ENCODE measurements at regions not wholly inside any gene's neighbourhood (a gene's known extent, or its start where the extent isn't known, plus 50 kb on each side); places are given as distances from the start of the nearest gene placed in this dataset.

DNA sequence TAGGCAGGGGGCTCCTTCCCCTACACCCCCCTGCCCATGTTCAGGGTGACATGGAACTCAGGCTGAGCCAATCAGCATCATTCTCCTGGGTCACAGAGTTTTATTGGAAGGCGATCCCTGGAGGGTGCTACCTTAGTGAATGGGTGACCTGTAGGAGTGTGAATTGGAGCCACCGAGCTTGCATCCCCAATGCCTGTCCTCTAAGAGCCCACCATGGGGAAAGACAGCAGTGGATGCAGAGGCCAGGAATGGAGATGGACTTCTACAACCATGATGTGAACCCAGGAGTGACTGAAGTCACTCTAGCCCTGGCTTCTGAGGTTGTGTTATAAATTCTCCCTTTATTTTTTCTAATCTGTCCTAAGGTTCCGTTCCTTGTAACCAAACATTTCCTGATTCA lies 89.4 kb downstream of the CCDC71L start:
- TF ChIP-seq EGR1 (IDR thresholded peaks at IDR 0.05) (no peak), FOXM1 (IDR thresholded peaks at IDR 0.05; ENCODE audit: borderline replicate concordance, low read depth) (no peak)

DNA sequence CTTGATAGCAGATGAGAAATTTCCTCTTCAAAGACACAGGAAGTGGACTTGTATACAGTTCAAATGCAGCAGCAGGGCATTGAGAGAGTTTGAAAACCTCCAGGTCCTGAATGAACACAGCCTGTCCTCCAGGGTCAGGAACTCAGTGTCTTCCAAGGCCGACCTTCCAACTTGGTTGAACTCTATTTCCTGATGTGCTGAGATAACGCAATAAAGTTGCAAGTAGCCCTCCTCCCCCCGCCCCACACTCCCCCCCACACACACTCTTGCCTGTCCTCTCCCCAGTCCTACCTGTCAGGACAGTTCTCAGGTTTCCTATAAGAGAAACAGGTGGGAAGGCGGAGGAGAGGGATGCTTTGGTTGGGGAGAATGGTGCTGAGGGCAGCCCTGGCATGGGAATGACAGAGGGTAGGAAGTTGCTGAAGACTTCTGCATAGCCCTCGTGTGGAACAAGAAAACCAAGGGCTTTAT lies 90.0 kb downstream of the CCDC71L start:
- no peak for TF ChIP-seq FOXM1 (IDR thresholded peaks at IDR 0.05; ENCODE audit: borderline replicate concordance, low read depth)
- no peak for TF ChIP-seq EP300 (IDR thresholded peaks at IDR 0.05; ENCODE audit: borderline replicate concordance)
- TF ChIP-seq, protein P1, sequence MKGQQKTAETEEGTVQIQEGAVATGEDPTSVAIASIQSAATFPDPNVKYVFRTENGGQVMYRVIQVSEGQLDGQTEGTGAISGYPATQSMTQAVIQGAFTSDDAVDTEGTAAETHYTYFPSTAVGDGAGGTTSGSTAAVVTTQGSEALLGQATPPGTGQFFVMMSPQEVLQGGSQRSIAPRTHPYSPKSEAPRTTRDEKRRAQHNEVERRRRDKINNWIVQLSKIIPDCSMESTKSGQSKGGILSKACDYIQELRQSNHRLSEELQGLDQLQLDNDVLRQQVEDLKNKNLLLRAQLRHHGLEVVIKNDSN (IDR thresholded peaks at IDR 0.05), result no peak
- TF ChIP-seq CREB1 (IDR thresholded peaks at IDR 0.05; ENCODE audit: low read depth), result no peak
- TF ChIP-seq TAF1 (IDR thresholded peaks at IDR 0.05; ENCODE audit: low read depth), result no peak
- TF ChIP-seq, protein P2, sequence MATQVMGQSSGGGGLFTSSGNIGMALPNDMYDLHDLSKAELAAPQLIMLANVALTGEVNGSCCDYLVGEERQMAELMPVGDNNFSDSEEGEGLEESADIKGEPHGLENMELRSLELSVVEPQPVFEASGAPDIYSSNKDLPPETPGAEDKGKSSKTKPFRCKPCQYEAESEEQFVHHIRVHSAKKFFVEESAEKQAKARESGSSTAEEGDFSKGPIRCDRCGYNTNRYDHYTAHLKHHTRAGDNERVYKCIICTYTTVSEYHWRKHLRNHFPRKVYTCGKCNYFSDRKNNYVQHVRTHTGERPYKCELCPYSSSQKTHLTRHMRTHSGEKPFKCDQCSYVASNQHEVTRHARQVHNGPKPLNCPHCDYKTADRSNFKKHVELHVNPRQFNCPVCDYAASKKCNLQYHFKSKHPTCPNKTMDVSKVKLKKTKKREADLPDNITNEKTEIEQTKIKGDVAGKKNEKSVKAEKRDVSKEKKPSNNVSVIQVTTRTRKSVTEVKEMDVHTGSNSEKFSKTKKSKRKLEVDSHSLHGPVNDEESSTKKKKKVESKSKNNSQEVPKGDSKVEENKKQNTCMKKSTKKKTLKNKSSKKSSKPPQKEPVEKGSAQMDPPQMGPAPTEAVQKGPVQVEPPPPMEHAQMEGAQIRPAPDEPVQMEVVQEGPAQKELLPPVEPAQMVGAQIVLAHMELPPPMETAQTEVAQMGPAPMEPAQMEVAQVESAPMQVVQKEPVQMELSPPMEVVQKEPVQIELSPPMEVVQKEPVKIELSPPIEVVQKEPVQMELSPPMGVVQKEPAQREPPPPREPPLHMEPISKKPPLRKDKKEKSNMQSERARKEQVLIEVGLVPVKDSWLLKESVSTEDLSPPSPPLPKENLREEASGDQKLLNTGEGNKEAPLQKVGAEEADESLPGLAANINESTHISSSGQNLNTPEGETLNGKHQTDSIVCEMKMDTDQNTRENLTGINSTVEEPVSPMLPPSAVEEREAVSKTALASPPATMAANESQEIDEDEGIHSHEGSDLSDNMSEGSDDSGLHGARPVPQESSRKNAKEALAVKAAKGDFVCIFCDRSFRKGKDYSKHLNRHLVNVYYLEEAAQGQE (IDR thresholded peaks at IDR 0.05; ENCODE audit: low read depth), result no peak
- no peak for TF ChIP-seq TEAD4 (IDR thresholded peaks at IDR 0.05)
- no peak for TF ChIP-seq YY1 (IDR thresholded peaks at IDR 0.05; ENCODE audit: low read depth)
- no peak for TF ChIP-seq NFIC (IDR thresholded peaks at IDR 0.05)
- TF ChIP-seq RAD21 (IDR thresholded peaks at IDR 0.05; ENCODE audit: low read depth), result no peak
- TF ChIP-seq TCF12 (IDR thresholded peaks at IDR 0.05; ENCODE audit: low read depth), result no peak
- TF ChIP-seq ZBTB7A (IDR thresholded peaks at IDR 0.05; ENCODE audit: low read depth), result no peak
- no peak for TF ChIP-seq MAX (IDR thresholded peaks at IDR 0.05)
- TF ChIP-seq EGR1 (IDR thresholded peaks at IDR 0.05), result no peak
- no peak for TF ChIP-seq CEBPB (IDR thresholded peaks at IDR 0.05)

- TF ChIP-seq, protein P2 (IDR thresholded peaks at IDR 0.05; ENCODE audit: low read depth), result no peak
- no peak for TF ChIP-seq CEBPB (IDR thresholded peaks at IDR 0.05)
- TF ChIP-seq TCF12 (IDR thresholded peaks at IDR 0.05; ENCODE audit: low read depth), result no peak
- TF ChIP-seq TEAD4 (IDR thresholded peaks at IDR 0.05), result no peak
- TF ChIP-seq EGR1 (IDR thresholded peaks at IDR 0.05), result no peak
- no peak for TF ChIP-seq RAD21 (IDR thresholded peaks at IDR 0.05; ENCODE audit: low read depth)
- TF ChIP-seq, protein P1 (IDR thresholded peaks at IDR 0.05), result no peak
- no peak for TF ChIP-seq MAX (IDR thresholded peaks at IDR 0.05)
- no peak for TF ChIP-seq EP300 (IDR thresholded peaks at IDR 0.05; ENCODE audit: borderline replicate concordance)
- no peak for TF ChIP-seq ZBTB7A (IDR thresholded peaks at IDR 0.05; ENCODE audit: low read depth)
- no peak for TF ChIP-seq FOXM1 (IDR thresholded peaks at IDR 0.05; ENCODE audit: borderline replicate concordance, low read depth)
- no peak for TF ChIP-seq NFIC (IDR thresholded peaks at IDR 0.05)
- TF ChIP-seq TAF1 (IDR thresholded peaks at IDR 0.05; ENCODE audit: low read depth), result no peak
- TF ChIP-seq YY1 (IDR thresholded peaks at IDR 0.05; ENCODE audit: low read depth), result no peak
- no peak for TF ChIP-seq CREB1 (IDR thresholded peaks at IDR 0.05; ENCODE audit: low read depth)
Measured at GRCh38 chr7:106570146-106570545, 90.8 kb downstream of the CCDC71L start.

- no peak for TF ChIP-seq NFIC (IDR thresholded peaks at IDR 0.05)
- no peak for TF ChIP-seq EP300 (IDR thresholded peaks at IDR 0.05; ENCODE audit: borderline replicate concordance)
- TF ChIP-seq CREB1 (IDR thresholded peaks at IDR 0.05; ENCODE audit: low read depth), result no peak
- no peak for TF ChIP-seq TEAD4 (IDR thresholded peaks at IDR 0.05)
- no peak for TF ChIP-seq MAX (IDR thresholded peaks at IDR 0.05)
- TF ChIP-seq ZBTB7A (IDR thresholded peaks at IDR 0.05; ENCODE audit: low read depth), result no peak
- no peak for TF ChIP-seq TAF1 (IDR thresholded peaks at IDR 0.05; ENCODE audit: low read depth)
Measured at GRCh38 chr7:106569500-106569929, 91.4 kb downstream of the CCDC71L start.

DNA sequence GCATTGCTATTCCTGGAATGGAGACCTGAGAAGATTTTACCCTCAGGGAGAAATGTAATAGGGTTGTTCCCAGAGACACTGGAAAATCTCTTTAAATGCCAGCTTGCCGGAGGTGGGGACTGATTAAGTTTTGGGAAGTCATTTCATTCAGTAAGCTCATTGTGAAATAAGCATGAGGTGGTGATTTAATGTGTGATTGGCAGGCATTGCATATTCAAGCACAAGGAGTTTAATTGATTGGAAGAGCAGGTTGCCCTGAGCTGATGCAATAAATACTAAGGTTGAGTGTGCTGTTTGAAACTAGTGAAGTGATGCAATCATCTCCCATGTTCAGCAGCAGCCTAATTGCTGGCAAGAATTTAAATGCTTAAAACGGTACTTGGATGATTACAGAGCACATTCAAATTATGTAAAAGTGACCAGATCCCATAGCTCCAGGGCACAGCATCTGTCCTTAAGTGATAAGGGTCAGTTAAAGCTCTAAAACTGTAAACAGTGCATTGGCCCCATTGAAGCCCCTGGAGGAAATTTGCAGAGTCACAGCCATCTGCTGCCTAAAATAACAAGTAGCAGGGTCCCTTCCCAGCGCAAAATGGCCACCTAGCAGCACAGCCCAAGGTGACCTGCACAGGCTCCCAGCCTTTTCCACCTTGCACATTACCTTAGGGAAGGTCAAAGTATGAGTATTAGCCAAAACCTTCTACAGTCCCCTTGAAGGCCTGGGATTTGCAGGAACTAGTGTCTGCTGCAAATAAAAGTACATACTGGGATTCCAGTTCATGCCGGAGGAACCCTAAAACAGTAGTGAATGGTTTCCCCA lies 92.1 kb downstream of the CCDC71L start:
- TF ChIP-seq CEBPB (IDR thresholded peaks at IDR 0.05) (peak; percentile 92), FOXM1 (IDR thresholded peaks at IDR 0.05; ENCODE audit: borderline replicate concordance, low read depth) (no peak), TAF1 (IDR thresholded peaks at IDR 0.05; ENCODE audit: low read depth) (no peak)
